CD4-positive, alpha-beta T cell treated with Interferon gamma for 1 hour (primary cell): ENCODE measurements at regions not wholly inside any gene's neighbourhood (a gene's known extent, or its start where the extent isn't known, plus 50 kb on each side); places are given as distances from the start of the nearest gene placed in this dataset.

Source experiments
- DNase-seq: peaks from one replicate; pipeline ENCODE4 v3.0.0-alpha.2; 2020

DNA sequence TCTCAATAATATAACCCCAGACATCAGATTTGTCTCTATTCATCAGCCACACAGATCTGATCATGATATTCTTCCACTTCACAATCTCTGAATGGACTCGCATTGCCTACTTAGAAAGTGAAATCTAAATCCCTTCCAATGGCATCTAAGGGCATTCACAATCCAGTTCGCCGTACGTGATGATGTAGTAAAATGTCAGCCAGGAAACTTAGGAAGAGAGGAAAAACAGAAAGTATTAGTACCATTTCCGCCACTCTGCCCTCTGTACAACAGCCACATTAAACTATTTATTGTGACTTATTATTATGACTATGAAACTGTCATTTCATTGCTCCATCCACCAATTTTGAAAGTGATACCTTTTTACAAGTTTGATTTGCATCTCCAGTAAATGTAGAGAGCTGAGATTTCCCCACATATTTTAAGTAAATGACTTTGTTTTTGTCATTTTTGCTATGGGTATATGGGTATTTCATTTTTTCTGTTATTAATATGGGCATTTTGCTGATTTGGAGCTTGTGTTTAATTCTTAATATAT lies 69.4 kb upstream of the SMIM36 start:
- no peak for DNase-seq

DNA sequence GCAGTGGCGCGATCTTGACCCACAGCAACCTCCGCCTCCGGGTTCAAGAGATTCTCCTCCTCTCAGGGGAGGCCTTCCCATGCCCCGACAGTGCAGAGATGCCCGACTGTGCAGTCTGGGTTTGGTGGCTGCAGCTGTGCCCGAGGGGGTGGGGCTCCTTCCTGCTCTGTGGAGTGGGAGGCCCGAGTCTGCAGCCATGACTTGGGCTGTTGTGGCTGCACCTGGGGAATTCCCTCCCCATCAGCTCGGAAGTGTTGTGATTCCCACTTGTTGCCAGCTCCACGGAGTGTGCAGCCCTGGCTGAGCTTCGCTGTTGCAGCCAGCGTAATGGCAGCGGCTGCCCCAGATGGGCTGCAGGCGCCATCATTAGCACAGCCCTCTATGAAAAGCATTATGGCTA lies 66.4 kb upstream of the SMIM36 start:
- peak; percentile 21 for DNase-seq

DNA sequence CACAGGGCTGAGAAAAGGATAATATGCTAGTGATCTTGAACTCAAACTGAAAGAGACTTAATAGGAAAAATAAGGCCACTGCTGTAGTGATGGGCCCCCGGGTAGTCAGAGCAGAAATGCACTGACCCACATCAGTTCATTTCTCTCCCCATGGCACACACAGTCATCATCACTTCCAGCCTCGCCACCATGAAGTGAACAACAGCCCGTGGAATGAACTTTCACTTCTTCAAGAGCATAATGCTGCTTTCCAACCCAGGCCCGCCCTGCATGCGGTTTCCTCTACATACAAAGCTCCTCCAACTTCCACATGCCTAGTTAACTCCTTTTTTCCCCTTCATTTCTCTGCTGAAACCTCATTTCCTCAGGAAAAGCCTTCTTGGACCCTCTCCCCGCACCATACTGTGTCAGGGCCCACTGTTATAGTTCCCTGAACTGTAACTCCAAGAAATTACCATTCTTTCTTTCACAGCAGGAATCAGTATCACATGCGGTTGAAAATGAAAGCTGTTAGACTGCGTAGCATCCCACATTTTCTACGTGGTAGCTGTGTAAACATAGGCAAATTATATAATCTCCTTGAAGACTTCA lies 65.8 kb upstream of the SMIM36 start:
- DNase-seq = peak; percentile 46

DNA sequence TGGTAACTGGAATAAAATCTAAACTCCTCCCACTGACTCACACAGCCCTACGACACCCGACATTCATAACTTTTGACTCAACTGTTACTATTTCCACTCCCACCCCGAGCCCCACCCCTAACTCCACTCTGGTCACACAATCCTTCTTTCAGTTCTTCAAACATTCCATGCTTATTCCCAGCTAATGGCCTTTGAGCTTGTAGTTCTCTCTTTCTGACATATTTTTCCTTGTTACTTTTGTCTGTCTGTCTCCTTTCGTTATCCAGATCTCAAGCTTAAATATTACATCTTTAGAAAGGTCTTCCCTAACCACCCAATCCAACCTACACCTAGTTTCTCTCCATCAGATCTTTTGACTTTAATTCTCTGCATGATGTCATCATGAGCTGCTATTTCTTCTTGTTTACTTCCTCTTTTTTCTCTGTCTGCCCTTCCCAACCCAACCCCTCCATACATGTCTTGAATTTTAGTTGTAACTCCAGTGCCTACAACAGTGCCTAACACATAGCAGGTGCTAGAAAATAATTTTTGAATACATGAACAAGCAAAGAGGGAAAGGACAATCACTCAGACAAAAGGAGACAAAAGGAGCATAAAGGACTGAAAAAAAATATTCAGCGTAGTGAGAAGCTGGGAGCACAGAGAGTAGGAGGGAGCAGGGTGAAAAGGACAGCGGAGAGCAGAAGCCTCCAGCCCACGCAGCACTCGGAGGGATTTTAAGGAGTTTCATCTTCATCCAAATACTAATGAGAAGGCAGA lies 65.2 kb upstream of the SMIM36 start:
- DNase-seq = no peak

DNA sequence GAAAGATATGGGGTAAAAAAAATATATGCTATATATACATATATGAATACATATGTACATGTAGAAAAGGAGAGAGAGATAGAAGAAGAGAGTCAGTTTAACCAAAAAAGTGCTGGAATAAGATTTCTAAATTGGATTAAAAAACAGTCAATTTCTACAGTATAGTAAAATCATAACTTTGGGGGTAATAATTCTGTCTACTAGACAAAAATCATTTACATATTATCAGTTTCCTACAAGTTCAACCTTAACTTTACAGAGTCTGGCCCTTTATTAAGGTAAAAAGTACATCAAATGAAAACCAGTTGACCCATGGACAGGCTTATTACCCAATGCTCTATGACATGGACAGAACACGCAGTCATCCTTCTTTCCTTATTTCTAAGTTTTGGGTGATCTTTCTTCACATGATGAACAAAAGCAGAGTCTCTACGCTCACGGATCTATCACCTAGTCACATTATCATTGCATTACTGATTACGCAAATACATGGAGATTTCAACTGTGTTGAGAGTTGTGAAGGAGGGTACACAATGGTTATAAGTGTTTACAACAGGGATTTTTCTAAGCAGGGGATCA lies 63.9 kb upstream of the SMIM36 start:
- no peak for DNase-seq

DNA sequence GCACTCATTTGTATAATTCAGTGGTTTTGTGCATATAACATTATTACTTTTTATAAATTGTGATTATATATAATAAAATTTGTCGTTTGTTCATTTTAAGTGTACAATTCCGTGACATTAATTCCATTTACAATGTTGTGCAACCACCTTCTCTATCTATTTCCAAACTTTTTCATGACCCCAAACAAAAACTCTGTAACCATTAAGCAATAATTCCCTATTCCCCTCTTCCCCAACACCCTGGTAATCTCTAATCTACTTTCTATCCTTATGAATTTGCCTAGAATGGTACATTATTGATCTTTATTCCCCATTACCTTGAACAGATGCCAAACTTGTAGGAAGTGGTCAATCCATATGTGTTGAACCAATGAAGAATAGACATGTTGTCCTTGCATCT lies 61.3 kb upstream of the SMIM36 start:
- DNase-seq = no peak

DNA sequence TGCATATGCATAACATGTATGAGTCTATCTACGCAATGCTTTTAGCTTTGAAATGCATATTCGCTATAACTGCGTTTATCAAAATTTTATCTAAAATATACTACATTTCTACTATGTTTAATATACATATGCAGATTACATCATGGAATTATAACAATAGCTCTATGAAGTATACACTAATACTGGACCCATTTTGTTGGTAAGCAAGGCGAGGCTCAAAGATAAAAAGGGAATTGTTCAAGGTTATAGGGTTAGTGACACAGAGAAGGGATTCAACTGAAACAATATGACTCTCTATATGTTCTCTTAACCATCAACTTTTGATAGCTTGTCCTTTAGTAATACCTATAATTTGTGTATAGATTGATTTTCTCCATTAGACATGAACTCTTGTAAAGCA lies 60.9 kb upstream of the SMIM36 start:
- DNase-seq = no peak

DNA sequence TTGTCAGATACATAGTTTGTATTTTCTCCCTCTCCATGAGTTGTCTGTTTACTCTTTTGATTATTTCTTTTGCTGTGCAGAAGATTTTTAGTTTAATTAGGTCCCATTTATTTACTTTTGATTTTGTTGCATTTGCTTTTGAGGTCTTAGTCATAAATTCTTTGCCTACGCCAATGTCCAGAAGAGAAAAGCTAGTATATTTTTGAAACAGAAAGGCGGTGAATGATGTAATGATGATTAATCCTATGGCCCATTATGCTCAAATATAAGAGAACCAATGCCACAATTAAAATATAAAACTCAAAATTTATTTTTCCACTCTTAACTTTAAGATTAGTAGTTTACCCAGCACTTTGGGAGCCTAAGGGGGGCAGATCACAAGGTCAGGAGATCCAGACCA lies 59.8 kb upstream of the SMIM36 start:
- no peak for DNase-seq

DNA sequence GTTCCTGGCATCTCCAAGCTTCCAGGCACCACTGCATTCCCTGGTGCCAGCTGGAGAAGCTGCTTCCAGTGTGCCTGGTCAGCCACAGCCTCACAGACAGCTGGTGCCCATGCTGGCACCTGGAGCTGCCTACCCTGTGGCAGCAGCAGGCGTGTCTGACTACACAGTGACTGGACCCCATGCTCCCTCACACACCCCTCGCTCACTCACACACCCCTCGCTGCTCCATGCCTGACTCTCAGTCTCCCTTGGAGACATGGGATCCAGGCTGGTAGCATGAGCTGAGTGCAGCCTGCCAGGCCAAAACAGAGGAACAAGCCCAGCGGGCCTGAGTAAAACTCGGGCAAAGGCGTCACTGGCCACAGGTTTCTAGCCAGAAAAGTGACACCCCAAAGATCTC lies 59.1 kb upstream of the SMIM36 start:
- DNase-seq = no peak

DNA sequence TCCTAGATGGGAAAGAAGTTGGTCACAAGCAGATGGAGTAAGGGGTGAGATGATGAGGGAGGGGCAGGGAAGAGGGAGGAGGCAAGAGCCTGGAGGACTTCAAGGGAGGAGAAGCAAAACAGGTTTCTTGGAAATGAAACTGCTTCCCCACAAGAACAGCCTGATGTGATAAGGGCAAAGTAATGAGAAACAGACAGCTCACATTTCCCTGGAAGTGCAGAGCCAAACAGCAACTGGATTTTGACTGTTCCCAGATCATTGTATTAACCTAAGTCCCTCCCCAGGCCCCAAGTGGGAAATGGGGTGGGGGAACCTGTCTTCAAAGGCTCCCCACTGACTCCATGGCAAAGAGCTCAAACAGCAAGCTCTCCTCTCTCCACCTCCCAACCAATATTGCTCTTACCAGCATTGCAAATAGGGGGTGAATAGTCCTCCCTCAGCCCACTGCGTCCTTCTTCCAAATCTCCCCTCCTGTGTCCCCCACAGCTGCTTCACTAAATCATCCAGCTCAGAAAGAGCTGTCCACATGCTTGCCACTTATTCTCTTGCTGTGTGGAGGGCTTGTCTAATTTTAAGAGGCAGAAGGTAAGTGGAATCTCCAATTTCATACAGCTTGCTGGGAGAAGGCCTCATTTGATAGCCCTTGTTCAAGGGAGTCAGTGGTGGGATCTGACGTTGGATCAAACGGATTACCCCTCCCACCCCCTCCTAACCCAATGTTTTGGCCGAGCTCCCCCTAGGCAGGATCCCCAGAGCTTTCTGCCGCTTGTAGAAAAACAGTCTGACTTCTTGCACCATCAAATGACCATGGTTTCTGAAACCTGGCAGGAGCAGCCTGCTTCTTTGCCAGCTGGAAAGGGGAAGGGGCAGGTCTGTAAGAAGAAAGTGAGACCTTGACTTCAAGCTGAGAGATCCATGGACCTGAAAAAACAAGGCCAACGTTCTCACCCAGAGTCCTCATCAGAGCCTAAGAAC lies 56.3 kb upstream of the SMIM36 start:
- DNase-seq = no peak

DNA sequence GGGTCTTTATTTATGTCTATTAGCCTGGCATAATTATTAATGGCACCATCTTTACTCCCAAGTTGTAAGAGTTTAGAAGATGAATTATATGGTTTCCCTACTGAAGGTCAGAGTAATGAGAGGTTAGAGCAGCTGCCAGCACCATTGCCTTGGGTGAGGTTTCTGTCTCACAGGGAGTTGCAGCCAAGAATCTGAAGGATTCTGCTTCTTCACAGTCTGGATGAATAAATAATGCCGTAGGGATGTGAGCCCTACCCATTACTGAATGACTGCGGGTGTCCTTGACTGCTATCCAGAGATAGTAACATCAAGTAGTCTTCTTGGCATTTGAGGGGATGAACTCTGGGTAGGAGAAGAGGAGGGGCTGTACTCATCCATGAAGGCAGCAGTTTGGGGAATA lies 52.8 kb upstream of the SMIM36 start:
- DNase-seq = no peak

DNA sequence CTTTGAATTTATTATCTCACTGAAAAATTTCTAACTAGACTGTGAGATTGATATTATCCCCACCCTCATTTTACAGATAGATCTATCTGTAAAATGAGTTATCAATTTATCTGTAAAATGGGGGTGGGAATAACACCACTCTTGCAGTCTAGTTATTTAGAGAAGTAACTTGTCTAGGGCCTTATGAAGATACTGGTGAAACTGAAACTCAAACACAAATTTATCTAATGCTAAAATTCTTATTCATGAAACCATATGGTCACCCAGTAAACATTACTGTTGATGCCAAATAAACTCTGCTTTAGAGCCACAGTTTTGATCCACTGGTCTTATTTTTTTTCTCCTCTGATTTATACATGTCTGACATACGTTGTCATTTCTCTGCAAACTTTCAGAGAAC lies 52.1 kb upstream of the SMIM36 start:
- no peak for DNase-seq

DNA sequence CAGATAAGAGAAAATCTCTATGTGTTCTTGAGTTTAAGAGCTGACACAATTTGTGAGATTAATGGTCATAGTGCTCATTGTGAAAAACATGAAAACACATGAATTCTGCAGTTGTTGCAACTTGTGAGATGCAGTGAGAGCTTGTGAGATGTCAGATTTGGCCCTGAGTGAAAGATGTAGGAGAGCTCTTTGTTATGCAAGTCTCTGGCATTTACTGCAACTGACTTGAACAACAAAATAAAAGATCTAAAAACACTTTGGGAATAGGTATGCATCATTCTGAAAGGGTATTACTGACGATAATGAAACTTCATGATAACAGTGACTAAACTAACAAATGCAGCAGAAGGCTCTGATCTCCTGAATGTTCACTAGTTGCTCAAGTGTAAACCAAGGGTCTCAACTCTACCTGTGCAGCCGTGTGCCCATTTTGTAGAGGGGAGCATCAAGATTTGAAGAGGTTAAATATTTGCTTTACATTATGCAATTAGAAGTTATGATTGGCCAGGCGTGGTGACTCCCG lies 50.8 kb upstream of the SMIM36 start:
- DNase-seq = no peak

DNA sequence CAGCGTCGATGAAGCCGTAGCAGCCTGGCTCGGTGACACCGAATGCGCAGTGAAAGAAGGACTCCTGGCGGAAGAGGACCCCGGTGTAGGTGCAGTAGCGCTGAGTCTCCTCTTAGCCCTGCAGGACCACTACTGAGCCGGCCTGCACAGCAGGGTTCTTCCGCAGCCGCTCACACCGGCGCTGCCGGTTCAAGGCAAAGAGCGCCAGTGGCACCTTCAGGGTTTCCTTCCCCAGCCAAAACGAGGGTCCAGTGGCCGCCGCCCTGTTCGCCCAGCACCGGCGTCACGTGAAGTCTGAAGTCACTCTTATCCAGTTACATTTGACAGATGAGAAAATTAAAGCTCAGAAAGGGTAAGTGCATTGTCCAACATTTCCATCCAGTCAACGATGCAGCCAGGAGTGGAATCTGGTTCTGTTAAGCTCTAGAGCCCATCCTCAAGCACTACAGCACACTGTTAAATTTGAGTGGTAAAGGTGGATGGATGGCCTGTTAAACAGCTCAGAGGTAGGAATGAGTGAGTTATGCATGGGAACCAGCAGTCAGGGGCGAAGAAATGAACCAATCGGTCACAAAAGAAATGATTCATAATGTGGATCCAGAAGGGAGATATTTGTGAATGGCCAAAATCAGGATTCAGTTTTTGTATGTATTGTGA lies 50.2 kb upstream of the SMIM36 start:
- DNase-seq = no peak
